ENCODE measurements at regions not wholly inside any gene's neighbourhood (a gene's known extent, or its start where the extent isn't known, plus 50 kb on each side); places are given as distances from the start of the nearest gene placed in this dataset.

DNA sequence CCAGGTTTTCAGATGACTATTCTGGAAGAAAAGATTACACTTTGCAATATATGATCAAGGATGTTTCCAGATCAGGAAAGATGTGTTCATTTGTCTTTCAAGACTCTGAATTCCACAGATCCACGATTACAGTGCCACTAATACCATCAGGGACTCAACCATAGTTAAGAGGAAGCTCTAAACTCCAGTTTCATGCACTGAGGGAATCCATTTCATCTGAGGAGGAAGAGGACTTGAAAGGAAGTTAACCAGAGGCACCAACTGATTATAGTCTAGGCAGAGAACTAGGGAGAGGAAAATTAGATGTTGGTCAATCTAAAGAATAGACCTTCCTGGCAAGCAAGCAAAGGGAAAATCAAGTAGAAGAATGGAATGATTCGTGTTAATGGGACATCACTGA, 218.3 kb upstream of the PRDM1 start:
- TF ChIP-seq, protein P1, sequence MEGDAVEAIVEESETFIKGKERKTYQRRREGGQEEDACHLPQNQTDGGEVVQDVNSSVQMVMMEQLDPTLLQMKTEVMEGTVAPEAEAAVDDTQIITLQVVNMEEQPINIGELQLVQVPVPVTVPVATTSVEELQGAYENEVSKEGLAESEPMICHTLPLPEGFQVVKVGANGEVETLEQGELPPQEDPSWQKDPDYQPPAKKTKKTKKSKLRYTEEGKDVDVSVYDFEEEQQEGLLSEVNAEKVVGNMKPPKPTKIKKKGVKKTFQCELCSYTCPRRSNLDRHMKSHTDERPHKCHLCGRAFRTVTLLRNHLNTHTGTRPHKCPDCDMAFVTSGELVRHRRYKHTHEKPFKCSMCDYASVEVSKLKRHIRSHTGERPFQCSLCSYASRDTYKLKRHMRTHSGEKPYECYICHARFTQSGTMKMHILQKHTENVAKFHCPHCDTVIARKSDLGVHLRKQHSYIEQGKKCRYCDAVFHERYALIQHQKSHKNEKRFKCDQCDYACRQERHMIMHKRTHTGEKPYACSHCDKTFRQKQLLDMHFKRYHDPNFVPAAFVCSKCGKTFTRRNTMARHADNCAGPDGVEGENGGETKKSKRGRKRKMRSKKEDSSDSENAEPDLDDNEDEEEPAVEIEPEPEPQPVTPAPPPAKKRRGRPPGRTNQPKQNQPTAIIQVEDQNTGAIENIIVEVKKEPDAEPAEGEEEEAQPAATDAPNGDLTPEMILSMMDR (IDR thresholded peaks at IDR 0.05) = no peak
- TF ChIP-seq POLR2A (IDR thresholded peaks at IDR 0.05) = no peak

All from testis (tissue), 2 donors.